Right lobe of liver (tissue), 4 donors: ENCODE measurements at regions not wholly inside any gene's neighbourhood (a gene's known extent, or its start where the extent isn't known, plus 50 kb on each side); places are given as distances from the start of the nearest gene placed in this dataset.

ENCODE experiments used
- CTCF ChIP-seq, 4 donors: fragments of 200-600 bp in 3 of 4; fragments of 450-650 bp in 1 of 4; IDR thresholded peaks; one replicate each; pipeline versions ENCODE4 v1.5.1 to v1.8.0; 2016 to 2022; ENCODE audit warnings: antibody characterized with exemption in 4 of 4, mild to moderate bottlenecking in 2 of 4
- POLR2A ChIP-seq: fragments of 450-650 bp; IDR thresholded peaks from one replicate; pipeline ENCODE4 v1.6.1; 2017; ENCODE audit warnings: antibody characterized with exemption, mild to moderate bottlenecking
- donor health status: DM: no; HTN: no; CAD: no.
- donor health status: DM: no; HTN: no; CAD: no.
- donor health status: DM: no; HTN: yes; CAD: no.

GRCh38 chr3:181050738-181051137, 61.2 kb upstream of the DNAJC19 start:
- no peak for TF ChIP-seq CTCF (IDR thresholded peaks at IDR 0.05)
- TF ChIP-seq POLR2A, result no peak
